HG03175 (cell line): ENCODE measurements at regions not wholly inside any gene's neighbourhood (a gene's known extent, or its start where the extent isn't known, plus 50 kb on each side); places are given as distances from the start of the nearest gene placed in this dataset.

Experiments
- ATAC-seq: cut with Tn5 transposase; IDR thresholded peaks from one replicate; pipeline ENCODE4 v1.9.1; 2021; ENCODE audit warnings: mild to moderate bottlenecking, moderate library complexity; ENCODE audit not compliant: unreplicated experiment

GRCh38 chr2:41936771-41937463 is 110.9 kb upstream of the PKDCC start:
- ATAC-seq, result no peak

DNA sequence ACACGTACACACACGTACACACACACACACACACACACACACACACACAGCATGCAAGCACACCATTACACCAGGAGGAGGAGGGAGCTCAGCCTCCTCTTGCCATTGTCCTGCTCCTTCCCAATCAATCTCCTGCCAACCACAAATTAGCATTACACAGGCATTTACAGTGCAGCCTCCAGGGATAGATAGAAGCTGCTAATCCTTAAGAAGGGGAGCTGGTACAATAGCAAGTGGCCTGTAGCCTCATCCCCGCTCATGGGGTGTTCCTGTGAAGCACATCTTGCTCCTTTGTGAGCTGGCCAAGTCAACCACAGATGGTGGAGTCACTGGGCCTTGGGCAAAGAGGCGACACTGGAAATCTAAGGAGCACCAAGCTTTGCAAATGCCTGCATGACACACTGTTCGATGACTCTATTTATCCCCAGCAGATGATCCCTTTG is 110.3 kb upstream of the PKDCC start:
- ATAC-seq, result no peak

DNA sequence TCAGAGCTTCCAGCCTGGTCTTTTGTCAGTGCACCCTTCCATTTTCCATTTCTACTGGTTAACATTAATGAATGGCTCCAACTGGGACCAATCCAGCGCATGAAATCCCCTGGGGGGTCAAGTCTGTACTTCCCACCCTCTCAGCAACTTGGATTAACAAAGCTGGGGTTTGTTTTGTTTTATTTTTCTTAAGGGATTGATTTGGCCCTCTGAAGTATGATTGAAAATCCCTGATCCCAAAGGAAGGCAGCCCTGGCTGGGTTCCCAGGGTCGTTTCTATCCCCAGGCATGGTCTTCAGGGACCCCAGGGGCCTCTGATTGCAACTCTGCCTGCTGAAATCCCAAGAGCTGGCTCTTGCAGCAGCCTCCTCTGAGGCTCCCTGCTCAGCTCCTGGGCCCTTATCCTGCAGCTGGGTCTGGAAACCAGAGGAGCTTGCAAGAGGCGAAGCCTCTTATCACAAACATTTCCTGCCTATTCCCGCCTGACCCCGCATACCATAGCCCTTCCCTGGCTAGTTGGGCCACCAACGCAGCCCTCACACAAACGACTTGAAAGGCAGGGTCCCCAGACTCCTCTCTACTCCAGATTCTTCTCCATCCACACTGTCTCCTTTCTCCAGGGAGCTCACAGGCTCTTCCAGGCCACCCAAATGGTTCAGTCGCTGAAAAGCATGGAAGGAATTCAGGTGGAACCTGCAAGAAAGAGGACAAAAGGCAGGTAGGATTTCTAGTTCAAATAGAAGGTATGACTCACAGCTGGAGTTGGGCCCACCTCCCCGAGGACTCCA is 109.7 kb upstream of the PKDCC start:
- ATAC-seq, result no peak

- ATAC-seq, result no peak
Observed at GRCh38 chr2:41940060-41940744, 107.6 kb upstream of the PKDCC start.

GRCh38 chr2:41940745-41941063 is 107.1 kb upstream of the PKDCC start:
- no peak for ATAC-seq

- ATAC-seq, result no peak
Observed at GRCh38 chr2:41941831-41942230, 106.0 kb upstream of the PKDCC start.

GRCh38 chr2:41942278-41942677 is 105.5 kb upstream of the PKDCC start:
- ATAC-seq, result no peak

DNA sequence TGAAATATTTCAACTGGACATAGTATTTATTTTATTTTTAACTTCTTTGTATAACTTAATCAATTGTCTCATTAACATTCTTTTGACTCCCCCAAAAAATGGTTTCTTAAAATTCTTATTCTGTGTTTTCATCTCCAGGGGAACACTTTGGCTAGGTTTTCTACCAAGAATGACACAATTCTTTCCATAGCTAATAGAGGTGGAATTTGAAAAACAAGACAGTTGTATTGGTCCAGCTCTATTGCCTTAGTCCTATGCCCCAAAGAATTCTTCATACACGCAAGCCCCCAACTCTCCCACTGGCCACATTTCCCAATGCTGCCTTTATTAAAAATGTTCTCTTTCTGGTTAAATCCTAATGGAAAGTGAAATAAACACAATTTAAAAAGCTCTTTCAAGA is 104.7 kb upstream of the PKDCC start:
- no peak for ATAC-seq

DNA sequence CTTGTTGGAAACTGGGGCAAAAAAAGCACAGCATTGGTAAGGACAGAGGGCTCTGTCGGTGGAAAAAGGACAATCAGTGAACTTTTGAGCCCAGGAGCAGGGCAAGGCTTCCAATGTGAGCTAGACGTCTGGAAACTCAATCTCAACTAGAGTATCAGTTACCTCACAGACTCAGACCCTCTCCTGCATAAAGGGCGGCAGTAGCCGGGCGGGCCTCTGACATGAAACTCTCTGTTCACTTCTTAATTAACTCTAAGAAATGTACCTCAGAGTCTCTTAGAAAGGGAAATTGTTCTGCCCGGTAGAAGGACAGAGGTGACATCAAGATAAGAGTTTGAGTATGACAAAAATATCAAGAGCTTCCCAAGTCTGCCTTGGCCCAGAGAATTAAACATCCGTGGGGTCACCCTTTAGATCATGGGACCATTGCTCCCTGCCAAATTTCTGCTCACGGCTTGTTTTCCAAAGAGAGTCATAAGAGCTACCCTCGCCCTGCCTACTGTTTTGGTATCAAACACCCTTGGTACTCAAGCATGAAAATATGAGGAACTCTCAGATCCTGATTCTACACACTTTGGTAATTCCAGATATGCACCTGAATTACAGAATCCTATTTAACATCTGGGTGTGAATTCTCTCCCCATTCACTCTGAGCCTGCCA is 103.5 kb upstream of the PKDCC start:
- ATAC-seq, result no peak

GRCh38 chr2:41947701-41948396 is 100.0 kb upstream of the PKDCC start:
- ATAC-seq, result no peak

GRCh38 chr2:41948397-41948763 is 99.4 kb upstream of the PKDCC start:
- no peak for ATAC-seq

- no peak for ATAC-seq
Observed at GRCh38 chr2:41949091-41949882, 98.5 kb upstream of the PKDCC start.

DNA sequence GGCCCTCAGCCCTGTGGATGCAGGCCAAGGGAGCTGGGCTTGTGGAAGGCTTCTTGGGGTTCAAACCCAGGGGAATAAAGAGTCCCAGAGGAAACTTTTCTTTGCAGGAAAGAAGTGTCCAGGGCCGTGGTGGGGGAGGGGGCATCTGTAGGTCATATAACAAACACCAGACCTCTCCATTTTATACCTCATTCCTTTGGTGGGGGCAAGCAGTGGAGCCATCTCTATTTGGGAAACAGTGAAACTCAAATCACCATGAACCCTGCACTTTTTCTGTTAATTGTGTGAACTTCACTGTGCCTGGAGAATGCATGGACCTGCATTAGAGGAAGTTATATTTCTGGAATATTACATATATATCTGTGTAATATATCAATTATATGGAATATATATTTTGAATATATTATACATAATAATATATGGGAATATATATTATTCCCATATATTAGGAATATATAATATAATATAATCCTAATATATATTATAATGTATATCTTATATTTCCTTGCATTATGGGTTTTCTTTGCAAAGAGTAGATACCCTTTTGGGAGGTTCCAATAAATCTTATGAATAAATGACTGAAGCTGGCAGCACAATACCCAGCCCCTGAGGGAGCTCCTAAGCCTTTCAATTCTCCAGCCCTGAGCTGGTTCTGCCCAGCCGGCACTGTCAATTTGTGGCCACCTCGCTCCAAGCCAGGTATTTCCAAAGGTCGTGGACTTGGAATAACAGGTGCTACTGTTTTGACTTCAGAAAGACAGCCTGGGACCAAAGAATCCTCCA is 97.7 kb upstream of the PKDCC start:
- ATAC-seq, result no peak

DNA sequence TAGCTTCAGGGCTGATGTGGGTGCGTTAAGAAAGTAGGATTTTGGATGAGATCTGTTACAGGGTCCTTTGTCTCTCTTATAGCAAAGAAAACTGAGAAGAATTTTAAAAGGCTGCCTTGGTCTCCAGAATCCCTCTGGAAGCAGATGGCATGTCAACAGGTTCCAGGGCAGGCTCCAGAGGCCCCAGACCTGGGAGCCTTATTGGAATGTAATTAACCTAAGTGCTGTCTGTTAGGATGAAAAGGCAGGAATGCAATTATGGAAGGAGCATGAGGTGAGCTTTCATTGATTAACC is 97.2 kb upstream of the PKDCC start:
- no peak for ATAC-seq

DNA sequence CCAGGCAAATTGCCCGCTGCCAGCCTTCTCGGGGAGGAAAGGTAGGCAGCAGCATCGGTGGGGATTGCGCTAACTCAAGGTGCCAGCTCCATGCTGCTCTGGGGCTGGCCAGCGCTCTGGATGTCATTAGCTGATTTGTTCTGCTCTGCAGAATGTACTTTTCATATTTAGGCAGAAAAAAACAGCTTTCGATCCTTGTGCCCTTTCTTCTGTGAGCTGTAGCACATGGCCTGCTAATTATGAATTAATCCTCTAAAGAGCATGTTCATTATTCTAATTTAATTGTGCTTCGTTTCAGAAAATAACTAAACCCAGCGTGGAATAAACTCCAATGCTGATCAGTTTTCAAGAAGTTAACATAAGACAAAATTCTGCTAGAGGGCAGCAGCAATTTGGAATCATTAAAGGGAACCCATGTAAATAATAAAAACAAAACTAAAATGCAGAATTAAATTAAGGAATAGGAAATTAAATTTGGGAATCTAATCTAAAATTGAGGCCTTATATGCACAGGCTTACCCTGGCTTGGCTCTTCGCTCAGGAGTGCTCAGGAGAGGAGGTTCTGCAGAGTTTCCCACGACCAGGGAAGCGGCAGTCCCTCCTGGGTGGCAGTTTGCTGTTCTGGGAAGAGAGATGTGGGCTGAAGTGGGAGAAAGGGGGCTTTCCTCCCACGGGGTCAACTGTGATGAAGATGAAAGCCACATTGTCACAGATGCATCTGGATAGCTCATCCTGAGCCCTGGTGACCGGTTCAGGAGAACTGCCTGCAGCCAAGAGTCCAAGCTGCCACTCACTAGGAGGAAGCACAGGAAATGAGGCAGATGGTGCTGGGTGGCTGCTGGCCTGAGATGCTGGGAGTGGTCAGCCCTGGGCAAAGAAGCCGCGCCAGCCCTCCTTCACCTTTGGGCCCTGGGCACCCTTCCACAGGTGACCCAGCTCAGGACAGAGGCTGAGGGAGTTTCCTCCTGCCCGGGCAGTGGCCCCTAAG is 93.2 kb upstream of the PKDCC start:
- ATAC-seq, result no peak

GRCh38 chr2:41955316-41956043 is 92.3 kb upstream of the PKDCC start:
- ATAC-seq, result peak; percentile 62

- ATAC-seq, result no peak
Observed at GRCh38 chr2:41957431-41957830, 90.4 kb upstream of the PKDCC start.

DNA sequence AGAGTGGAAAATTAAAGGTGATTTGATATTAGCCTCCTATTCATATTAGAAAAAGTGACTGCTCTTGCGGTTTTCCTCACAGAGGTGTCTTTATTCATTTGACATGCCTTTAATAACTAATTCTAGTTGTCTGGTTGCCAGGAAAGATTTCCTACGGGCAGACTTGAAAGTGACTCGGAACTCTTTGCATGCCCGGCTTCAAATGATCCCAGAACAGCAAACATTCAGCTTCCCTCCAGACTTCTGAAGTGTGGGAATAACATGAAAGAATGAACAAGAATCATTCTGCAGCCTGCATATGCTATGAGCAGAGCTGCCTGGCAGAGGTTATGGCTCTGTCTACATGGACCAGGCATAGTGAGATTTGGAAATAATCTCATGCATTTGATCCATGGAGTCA is 89.6 kb upstream of the PKDCC start:
- no peak for ATAC-seq
